ENCODE measurements at regions not wholly inside any gene's neighbourhood (a gene's known extent, or its start where the extent isn't known, plus 50 kb on each side); places are given as distances from the start of the nearest gene placed in this dataset.

DNA sequence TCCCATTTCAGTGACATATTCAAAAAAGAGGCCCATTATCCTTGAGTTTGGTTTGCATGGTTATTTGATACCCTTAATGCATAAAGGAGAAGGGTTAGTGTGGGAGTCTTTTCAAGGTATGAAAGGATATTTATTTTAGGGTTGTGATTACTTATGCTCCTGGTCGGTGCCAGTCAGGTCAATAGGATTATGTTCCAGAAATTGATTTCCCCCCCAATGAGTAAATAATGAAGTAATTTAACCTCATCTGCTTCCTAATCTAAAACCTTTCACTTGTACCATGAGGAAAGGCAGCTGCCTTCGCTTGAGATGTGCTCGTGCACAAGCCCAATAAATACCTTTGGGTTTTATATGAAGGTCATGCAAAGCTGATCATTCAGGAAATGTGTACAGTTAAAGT, 55.0 kb upstream of the NR0B1 start:
- no peak for TF ChIP-seq RAD21 (IDR thresholded peaks at IDR 0.05; ENCODE audit: low read depth)
- no peak for TF ChIP-seq ZFX (IDR thresholded peaks at IDR 0.05)
- no peak for TF ChIP-seq POLR2A (IDR thresholded peaks at IDR 0.05; ENCODE audit: borderline replicate concordance, extremely low read depth, insufficient read depth, insufficient read length)
- TF ChIP-seq, protein P1, sequence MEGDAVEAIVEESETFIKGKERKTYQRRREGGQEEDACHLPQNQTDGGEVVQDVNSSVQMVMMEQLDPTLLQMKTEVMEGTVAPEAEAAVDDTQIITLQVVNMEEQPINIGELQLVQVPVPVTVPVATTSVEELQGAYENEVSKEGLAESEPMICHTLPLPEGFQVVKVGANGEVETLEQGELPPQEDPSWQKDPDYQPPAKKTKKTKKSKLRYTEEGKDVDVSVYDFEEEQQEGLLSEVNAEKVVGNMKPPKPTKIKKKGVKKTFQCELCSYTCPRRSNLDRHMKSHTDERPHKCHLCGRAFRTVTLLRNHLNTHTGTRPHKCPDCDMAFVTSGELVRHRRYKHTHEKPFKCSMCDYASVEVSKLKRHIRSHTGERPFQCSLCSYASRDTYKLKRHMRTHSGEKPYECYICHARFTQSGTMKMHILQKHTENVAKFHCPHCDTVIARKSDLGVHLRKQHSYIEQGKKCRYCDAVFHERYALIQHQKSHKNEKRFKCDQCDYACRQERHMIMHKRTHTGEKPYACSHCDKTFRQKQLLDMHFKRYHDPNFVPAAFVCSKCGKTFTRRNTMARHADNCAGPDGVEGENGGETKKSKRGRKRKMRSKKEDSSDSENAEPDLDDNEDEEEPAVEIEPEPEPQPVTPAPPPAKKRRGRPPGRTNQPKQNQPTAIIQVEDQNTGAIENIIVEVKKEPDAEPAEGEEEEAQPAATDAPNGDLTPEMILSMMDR (IDR thresholded peaks at IDR 0.05 in 2 of 3, conservative IDR thresholded peaks at IDR 0.05 in 1 of 3; ENCODE audit: borderline replicate concordance in 1 of 3, insufficient read depth in 1 of 3, low read depth in 2 of 3, low read length in 2 of 3): no peak
- no peak for TF ChIP-seq POLR2AphosphoS5 (IDR thresholded peaks at IDR 0.05; ENCODE audit: low read depth, low read length)
- no peak for TF ChIP-seq FOSL1 (IDR thresholded peaks at IDR 0.05; ENCODE audit: low read depth)
